GM21367 (cell line): ENCODE measurements at regions not wholly inside any gene's neighbourhood (a gene's known extent, or its start where the extent isn't known, plus 50 kb on each side); places are given as distances from the start of the nearest gene placed in this dataset.

Source experiments
- ATAC-seq: cut with Tn5 transposase; IDR thresholded peaks from one replicate; pipeline ENCODE4 v1.9.1; 2021; ENCODE audit not compliant: unreplicated experiment

DNA sequence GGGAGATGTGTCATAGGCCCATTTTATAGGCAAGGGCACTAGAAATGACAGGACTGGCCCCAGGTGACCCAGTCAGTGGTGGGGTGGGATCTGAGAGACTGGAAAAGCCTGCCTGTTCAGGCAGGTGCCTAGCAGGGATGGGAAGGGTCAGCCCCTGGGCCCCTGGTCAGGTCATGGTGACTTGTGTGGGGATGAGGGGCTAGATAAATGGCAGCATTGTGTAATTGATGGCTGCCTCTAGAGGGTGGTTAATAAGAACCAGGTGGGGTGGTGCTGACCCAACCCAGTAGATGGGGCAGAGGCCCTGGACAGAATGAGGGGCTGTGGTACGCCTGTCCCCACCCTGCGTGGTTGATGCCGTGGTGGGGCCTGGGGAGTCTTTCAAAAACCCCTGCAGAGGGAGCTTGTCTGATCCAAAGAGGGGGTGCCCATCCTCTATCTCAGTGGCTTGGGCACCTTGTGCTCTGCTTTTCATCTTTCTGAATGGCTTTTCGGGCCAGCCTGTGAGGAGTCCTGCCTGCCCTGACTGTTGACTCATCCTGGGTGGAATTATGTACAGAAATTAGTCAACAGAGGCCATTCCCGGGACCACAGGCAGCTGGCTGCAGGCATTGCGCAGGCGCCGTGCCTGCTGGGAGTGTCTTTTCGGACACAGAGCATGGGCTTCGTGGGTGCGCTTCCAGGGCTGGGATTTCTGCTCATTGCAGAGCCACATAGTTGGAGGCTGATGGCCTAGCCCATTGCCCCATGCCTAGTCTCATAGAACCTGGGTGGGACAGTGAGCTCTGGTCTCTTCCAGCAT lies 93.6 kb upstream of the PITX1 start:
- ATAC-seq, result no peak

- no peak for ATAC-seq
Measured at GRCh38 chr5:135126688-135127438, 92.8 kb upstream of the PITX1 start.

- ATAC-seq, result no peak
Measured at GRCh38 chr5:135124724-135125123, 90.7 kb upstream of the PITX1 start.

DNA sequence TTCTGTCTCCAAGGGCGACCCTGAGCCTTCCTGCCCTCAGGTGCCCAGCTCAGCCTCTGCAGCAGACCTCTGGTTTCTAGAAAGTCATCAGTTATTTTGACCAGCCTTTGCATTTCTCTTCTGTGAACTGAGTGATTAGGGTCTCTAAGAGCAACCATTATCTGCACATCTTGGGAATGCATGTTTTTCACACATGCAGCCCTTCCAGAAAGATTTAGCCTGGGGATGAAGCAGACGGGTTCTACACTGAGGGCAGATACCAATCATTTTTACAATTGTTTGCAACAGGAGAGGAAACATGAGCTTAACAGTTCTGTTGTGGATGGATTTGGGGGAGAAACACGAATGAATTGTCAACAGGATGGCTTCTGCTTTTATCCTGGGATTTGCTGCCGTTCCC lies 90.1 kb upstream of the PITX1 start:
- ATAC-seq, result no peak

GRCh38 chr5:135122797-135123196 lies 88.8 kb upstream of the PITX1 start:
- no peak for ATAC-seq

- no peak for ATAC-seq
Measured at GRCh38 chr5:135120951-135121350, 86.9 kb upstream of the PITX1 start.

GRCh38 chr5:135119481-135119880 lies 85.5 kb upstream of the PITX1 start:
- no peak for ATAC-seq

DNA sequence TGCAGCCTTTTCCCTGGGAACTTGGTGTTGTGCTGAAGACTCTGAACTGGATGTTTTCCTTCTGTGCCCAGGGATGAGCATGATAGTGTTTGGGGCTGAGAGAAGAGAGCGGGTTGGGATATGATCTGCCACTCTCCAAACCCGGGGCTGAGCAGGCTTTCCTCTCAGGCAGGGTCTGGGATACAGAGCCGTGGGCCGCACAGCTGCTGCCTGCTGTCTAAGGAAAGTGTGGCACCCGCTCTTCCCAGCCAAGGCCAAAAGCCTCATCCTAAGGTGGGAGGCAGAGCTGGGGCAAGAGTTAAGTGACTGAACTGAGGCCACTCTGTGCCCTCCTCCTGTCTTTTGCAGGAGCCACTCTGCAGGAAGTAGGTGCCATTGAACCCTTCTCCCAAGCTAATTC lies 83.6 kb upstream of the PITX1 start:
- ATAC-seq, result no peak

DNA sequence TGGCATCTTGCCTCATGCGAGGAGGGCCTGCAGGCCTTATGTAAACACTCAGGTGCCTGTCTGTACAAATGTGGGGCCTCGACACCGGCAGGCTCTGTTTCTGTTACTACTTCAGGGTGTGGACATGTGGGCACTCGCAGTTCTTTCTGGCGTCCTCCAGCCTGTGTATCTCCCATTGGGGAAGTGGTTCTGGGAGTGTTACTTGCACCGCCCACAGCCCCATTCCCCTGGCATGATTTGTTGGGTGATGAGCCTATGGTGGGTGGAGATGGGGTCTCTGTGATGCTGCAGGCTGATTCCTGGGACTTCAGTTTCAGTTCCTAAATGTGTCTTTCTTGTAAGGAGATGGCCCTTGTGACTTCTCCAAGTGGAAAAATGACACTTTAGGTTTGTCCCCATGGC lies 82.1 kb upstream of the PITX1 start:
- no peak for ATAC-seq

DNA sequence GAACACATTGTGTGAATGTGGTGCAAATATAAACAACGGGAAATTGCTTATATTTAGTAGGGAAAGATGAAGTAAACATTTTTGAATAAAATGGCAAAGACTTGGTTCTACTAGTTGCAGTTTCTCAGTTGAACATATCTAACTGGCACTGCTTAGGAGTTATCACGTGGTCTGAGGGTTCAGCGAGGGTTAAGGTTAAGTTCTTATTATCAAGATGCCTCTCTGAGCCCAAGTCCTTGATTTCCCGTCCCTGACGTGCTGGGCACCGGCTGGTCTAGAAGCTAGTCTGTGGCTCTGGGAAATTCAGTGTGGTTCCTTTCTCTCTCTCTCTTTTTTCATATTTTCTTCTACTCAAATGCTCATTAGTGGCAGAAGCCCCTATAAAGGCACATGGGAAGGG lies 81.6 kb upstream of the PITX1 start:
- no peak for ATAC-seq

GRCh38 chr5:135114759-135115158 lies 80.7 kb upstream of the PITX1 start:
- ATAC-seq, result no peak

- no peak for ATAC-seq
Measured at GRCh38 chr5:135112008-135112725, 78.1 kb upstream of the PITX1 start.

- ATAC-seq, result no peak
Measured at GRCh38 chr5:135110785-135111596, 77.0 kb upstream of the PITX1 start.

GRCh38 chr5:135108992-135109391 lies 75.0 kb upstream of the PITX1 start:
- no peak for ATAC-seq

GRCh38 chr5:135108569-135108968 lies 74.5 kb upstream of the PITX1 start:
- ATAC-seq, result no peak

- no peak for ATAC-seq
Measured at GRCh38 chr5:135107986-135108385, 74.0 kb upstream of the PITX1 start.

GRCh38 chr5:135106610-135107471 lies 72.8 kb upstream of the PITX1 start:
- ATAC-seq, result no peak

DNA sequence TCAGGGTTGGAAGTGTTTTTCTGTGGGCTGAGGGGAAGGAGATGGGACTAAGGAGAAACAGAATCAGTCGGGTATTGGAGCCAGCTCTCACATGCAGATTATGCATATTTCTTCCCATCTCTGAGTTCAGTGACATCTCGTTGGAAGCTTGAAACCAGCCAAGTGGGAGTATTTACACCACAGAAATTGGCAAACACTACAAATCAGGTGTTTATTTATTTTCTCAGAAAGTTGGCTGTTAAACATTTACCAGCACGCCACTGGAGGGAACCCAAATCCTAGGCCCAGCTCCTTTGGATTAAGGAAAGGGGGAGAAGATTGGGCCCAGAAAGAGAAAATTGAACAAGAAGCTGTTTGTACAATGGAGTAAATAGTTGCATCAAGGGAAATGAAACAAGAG lies 72.1 kb upstream of the PITX1 start:
- no peak for ATAC-seq

GRCh38 chr5:135105105-135105484 lies 71.1 kb upstream of the PITX1 start:
- no peak for ATAC-seq

DNA sequence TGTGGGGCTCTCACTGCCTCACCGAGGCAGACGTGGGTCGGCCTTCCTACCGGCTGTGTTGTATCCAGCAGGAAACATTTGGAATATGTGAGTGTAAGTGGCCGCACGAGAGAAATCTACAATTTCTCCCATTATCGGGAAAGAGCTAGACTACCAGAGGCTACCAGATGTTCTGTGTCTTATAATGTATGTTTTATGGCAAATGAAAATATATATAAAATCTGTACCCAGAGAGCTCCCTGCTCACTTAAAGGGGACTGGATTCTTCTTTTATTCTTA lies 69.5 kb upstream of the PITX1 start:
- ATAC-seq, result no peak
